Immature natural killer cell (primary cell): ENCODE measurements at regions not wholly inside any gene's neighbourhood (a gene's known extent, or its start where the extent isn't known, plus 50 kb on each side); places are given as distances from the start of the nearest gene placed in this dataset.
A peak's percentile ranks its signal among the peaks of the same experiment; 100 is the strongest.

Source experiments
- DNase-seq, 3 donors: peaks; one replicate each; pipeline ENCODE4 v3.0.0; 2022; ENCODE audit warnings: mixed read lengths in 1 of 3
- H3K27ac Mint-ChIP-seq, 6 donors: one replicate each; pipeline ENCODE4 v1.8.0; 2020; ENCODE audit warnings: mixed read lengths in 6 of 6, mild to moderate bottlenecking in 5 of 6, inconsistent platforms in 4 of 6, moderate library complexity in 3 of 6
- H3K27me3 Mint-ChIP-seq, 3 donors: one replicate each; pipeline ENCODE4 v1.8.0; 2020 to 2021; ENCODE audit warnings: low read depth in 3 of 3, mild to moderate bottlenecking in 3 of 3, mixed read lengths in 3 of 3, moderate library complexity in 3 of 3, inconsistent platforms in 1 of 3
- H3K36me3 Mint-ChIP-seq, 3 donors: one replicate each; pipeline ENCODE4 v1.8.0; 2020; ENCODE audit warnings: mixed read lengths in 3 of 3, inconsistent platforms in 2 of 3, mild to moderate bottlenecking in 2 of 3
- H3K4me1 Mint-ChIP-seq, 2 donors: one replicate each; pipeline ENCODE4 v1.8.0; 2020; ENCODE audit warnings: inconsistent platforms in 2 of 2, mild to moderate bottlenecking in 2 of 2, mixed read lengths in 2 of 2, moderate library complexity in 1 of 2
- H3K4me3 Mint-ChIP-seq, 5 donors: one replicate each; pipeline ENCODE4 v1.8.0; 2020; ENCODE audit warnings: mild to moderate bottlenecking in 5 of 5, mixed read lengths in 5 of 5, inconsistent platforms in 3 of 5, moderate library complexity in 3 of 5
- H3K9me3 Mint-ChIP-seq, 6 donors: one replicate each; pipeline ENCODE4 v1.8.0; 2020; ENCODE audit warnings: mild to moderate bottlenecking in 6 of 6, mixed read lengths in 6 of 6, inconsistent platforms in 4 of 6, moderate library complexity in 3 of 6

DNA sequence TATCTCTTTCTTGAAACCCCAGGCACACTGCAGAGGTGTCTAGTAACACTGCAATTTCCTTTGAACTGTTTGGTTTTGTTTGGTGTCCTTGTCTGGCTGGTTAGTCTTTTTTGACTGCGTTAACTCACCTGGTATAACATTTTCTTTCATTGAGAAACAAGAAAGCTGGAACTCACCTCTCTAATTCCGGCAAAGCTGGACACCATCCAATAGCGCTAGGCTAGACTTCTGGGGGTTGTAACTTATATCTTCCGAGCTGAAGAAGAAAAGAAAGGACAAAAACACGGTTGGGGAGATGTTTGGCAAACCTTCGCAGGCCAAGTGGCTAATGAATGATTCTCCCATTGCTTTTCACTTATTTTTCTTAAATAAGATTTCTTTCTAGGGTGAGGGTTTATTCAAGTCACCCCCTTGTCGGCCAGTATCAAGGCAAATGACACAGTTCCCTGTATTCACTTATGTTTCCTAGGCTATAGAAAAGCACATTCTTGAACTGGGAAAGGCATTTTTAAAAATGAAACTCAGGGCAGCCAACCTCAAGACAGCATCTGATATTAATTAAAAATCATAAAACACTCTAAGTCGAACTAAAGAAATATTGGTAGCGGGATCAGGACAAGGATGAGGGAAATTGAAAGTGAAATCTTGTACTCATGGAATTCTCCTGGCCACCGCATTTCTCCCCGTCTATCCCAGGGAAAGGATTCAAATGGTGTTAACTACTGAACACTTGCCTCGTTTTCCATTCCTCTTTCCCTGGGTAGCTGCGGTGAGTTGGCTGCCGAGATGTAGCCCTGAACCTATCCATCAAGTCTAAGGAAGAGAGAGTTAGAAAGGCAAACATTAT lies 95.9 kb upstream of the ZFHX3 start:
- peaks cover 0 to 8% (median 0%) of the 10 kb centered on the region in 3 donors for H3K36me3 Mint-ChIP-seq
- H3K27ac Mint-ChIP-seq, result no peak overlapping the region
- H3K4me3 Mint-ChIP-seq, result no peak overlapping the region
- no peaks in the 10 kb centered on the region for H3K4me1 Mint-ChIP-seq
- H3K27me3 Mint-ChIP-seq, result peaks cover 2% of the 10 kb centered on the region in 3 donors
- H3K9me3 Mint-ChIP-seq, result no peaks in the 10 kb centered on the region
- no peak for DNase-seq

DNA sequence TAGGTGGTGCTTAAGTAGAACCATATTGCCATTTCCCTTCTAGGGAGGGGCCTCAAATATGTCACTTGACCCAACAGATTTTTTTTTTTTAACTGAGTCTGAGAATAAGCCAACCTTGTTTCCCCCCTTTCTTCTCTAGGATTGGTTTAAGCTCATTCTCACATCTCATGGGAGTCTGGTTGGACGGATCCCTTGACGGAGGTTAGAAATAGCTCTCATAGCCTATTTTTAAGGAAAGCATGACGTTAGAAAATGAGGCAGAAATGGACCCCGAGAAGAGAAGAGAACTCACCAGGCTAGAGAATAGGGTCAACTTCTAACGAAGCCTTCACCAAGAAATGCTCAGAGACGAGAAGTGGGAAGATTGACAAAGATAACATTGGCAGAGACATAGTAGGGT lies 95.1 kb upstream of the ZFHX3 start:
- H3K4me3 Mint-ChIP-seq, result no peak overlapping the region
- peaks cover under 1 to 5% (median 2%) of the 10 kb centered on the region in 3 donors for H3K27me3 Mint-ChIP-seq
- no peak for DNase-seq
- peaks cover 0 to 8% (median 0%) of the 10 kb centered on the region in 3 donors for H3K36me3 Mint-ChIP-seq
- H3K9me3 Mint-ChIP-seq, result no peaks in the 10 kb centered on the region
- H3K4me1 Mint-ChIP-seq, result no peaks in the 10 kb centered on the region
- H3K27ac Mint-ChIP-seq, result no peak overlapping the region

GRCh38 chr16:73142053-73142854 lies 94.3 kb upstream of the ZFHX3 start:
- Mint-ChIP-seq H3K4me3 (no peak overlapping the region), H3K36me3 (peaks cover 0 to 8% (median 0%) of the 10 kb centered on the region in 3 donors), H3K27ac (no peak overlapping the region), H3K9me3 (no peaks in the 10 kb centered on the region), H3K27me3 (peaks cover 0 to 8% (median 2%) of the 10 kb centered on the region in 3 donors), H3K4me1 (no peaks in the 10 kb centered on the region)
- DNase-seq, result no peak

DNA sequence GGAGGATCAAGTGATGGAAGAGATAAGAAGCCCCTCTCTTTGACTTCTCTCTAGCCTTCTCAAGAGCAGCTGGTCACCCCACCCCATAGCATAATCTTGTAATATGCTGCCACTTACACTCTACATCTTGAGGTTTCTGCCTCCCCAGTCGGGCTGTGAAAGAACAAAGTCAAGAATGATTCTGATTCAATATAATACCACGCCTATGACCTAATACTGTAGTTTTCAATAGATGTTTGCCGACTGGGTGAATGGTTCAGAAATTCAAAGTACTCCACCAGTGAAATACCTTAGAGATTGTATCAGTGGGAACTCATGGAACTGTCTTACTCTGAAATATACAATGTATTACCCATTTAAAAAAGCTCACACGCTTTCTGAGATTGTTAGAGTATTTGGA lies 93.0 kb upstream of the ZFHX3 start:
- no peak overlapping the region for H3K27ac Mint-ChIP-seq
- DNase-seq, result no peak
- H3K36me3 Mint-ChIP-seq, result peaks cover 0 to 10% (median 0%) of the 10 kb centered on the region in 3 donors
- H3K27me3 Mint-ChIP-seq, result peaks cover 4 to 10% (median 4%) of the 10 kb centered on the region in 3 donors
- H3K4me3 Mint-ChIP-seq, result no peak overlapping the region
- H3K4me1 Mint-ChIP-seq, result no peaks in the 10 kb centered on the region
- H3K9me3 Mint-ChIP-seq, result no peaks in the 10 kb centered on the region

GRCh38 chr16:73131156-73131862 lies 83.4 kb upstream of the ZFHX3 start:
- H3K9me3 Mint-ChIP-seq, result no peaks in the 10 kb centered on the region
- peaks cover 0 to 3% (median 0%) of the 10 kb centered on the region in 3 donors for H3K36me3 Mint-ChIP-seq
- DNase-seq, result no peak
- H3K4me3 Mint-ChIP-seq, result no peak overlapping the region
- no peak overlapping the region for H3K27ac Mint-ChIP-seq
- peaks cover 2 to 4% (median 3%) of the 10 kb centered on the region in 3 donors for H3K27me3 Mint-ChIP-seq
- peaks cover 0 to 2% of the 10 kb centered on the region in 2 donors for H3K4me1 Mint-ChIP-seq

GRCh38 chr16:73129455-73129854 lies 81.5 kb upstream of the ZFHX3 start:
- H3K4me3 Mint-ChIP-seq, result no peak overlapping the region
- no peak for DNase-seq
- no peaks in the 10 kb centered on the region for H3K9me3 Mint-ChIP-seq
- H3K27me3 Mint-ChIP-seq, result peaks cover 0 to 2% (median 2%) of the 10 kb centered on the region in 3 donors
- H3K4me1 Mint-ChIP-seq, result peaks cover 3 to 5% of the 10 kb centered on the region in 2 donors
- no peak overlapping the region for H3K27ac Mint-ChIP-seq
- no peaks in the 10 kb centered on the region for H3K36me3 Mint-ChIP-seq

GRCh38 chr16:73126525-73126853 lies 78.6 kb upstream of the ZFHX3 start:
- Mint-ChIP-seq H3K4me1 (peaks cover 27% of the 10 kb centered on the region in 2 donors), H3K9me3 (no peaks in the 10 kb centered on the region), H3K27me3 (peaks cover 0 to 2% (median 2%) of the 10 kb centered on the region in 3 donors), H3K27ac (no peak overlapping the region), H3K36me3 (no peaks in the 10 kb centered on the region), H3K4me3 (no peak overlapping the region)
- DNase-seq, result no peak

DNA sequence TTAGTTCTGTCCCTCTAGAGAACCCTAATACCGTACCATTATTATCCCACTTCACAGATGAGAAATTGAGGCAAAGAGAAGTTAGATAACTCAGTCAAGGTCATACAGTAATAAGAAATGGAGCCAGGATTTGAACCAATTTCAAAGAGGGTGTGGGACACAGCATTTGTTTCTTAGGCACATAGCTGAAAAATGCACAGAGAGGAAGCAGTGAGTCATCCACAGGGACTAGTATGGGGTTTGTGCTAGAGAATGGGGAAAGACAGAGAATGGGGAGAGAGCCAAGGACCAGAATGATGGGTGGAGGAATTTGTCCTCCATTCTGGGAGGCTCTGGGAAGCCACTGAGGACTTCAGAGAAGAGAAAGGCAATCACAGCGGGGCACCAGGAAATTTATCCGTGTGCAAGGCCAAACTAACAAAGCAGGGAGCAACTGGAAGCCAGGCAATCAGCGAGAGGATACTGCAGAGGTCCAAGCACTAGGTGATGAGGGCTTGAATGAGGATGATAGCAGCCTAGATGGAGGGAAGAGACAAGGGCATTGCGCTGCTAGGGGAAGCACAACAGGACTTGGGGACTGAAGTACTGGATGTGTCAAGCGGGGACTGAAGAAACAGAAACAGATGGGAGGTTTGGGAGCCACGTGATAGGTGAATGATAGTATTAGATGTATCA lies 78.1 kb upstream of the ZFHX3 start:
- no peak for DNase-seq
- Mint-ChIP-seq H3K4me3 (no peak overlapping the region), H3K9me3 (no peaks in the 10 kb centered on the region), H3K4me1 (peaks cover 27% of the 10 kb centered on the region in 2 donors), H3K27ac (peak overlapping the region in 2 of 6 donors; percentile 7 to 28), H3K36me3 (no peaks in the 10 kb centered on the region), H3K27me3 (peaks cover 0 to 2% (median 0%) of the 10 kb centered on the region in 3 donors)

DNA sequence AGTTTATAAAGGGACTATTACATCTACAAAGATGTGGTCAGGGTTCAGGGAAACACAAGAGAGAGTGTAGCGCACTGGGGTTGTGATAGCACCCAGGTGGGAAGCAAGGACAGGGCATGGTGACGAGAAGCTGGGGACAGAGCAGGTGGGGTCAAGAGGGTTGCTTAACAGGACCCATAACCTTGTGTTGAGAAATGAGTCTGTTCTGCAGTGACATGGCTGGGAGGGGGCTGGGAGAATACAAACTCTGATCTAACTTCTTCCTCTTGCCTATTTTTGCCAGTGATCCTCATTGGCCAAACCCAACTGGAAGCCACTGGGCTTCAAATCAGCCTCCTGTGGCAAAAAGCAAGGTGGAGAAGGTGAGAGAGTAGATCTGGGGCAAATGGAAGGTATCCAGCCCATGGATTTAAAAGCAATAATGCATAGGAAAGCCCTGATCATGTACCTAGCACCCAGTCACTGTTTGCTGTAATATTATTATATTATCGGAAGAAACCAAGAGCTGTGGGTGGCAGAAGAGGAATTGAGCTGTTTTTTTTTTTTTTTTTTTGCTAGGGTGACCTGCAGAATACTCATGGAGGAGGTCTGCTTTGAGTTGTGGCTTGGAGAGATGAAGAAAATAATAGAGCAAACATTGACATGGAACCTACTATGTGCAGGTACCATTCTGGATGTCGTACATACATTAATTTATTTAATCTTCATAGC lies 76.9 kb upstream of the ZFHX3 start:
- no peak overlapping the region for H3K4me3 Mint-ChIP-seq
- H3K27ac Mint-ChIP-seq, result peak overlapping the region in 5 of 6 donors; percentile 10 to 95 (median 79)
- peaks cover 0 to 4% (median 0%) of the 10 kb centered on the region in 6 donors for H3K9me3 Mint-ChIP-seq
- no peak for DNase-seq
- H3K4me1 Mint-ChIP-seq, result peaks cover 27% of the 10 kb centered on the region in 2 donors
- peaks cover 0 to 2% (median 0%) of the 10 kb centered on the region in 3 donors for H3K27me3 Mint-ChIP-seq
- no peaks in the 10 kb centered on the region for H3K36me3 Mint-ChIP-seq

- Mint-ChIP-seq H3K4me3 (no peak overlapping the region), H3K4me1 (peaks cover 27% of the 10 kb centered on the region in 2 donors), H3K9me3 (peaks cover 0 to 5% (median 0%) of the 10 kb centered on the region in 6 donors), H3K27me3 (no peaks in the 10 kb centered on the region), H3K27ac (peak overlapping the region in 5 of 6 donors; percentile 10 to 95 (median 94)), H3K36me3 (no peaks in the 10 kb centered on the region)
- no peak for DNase-seq
Observed at GRCh38 chr16:73124097-73124652, 76.2 kb upstream of the ZFHX3 start.

- Mint-ChIP-seq H3K36me3 (peaks cover 0 to 2% (median 0%) of the 10 kb centered on the region in 3 donors), H3K9me3 (peaks cover 0 to 12% (median 1%) of the 10 kb centered on the region in 6 donors), H3K4me1 (peaks cover 27% of the 10 kb centered on the region in 2 donors), H3K4me3 (peak overlapping the region; percentile 71 to 85 (median 81)), H3K27ac (peak overlapping the region; percentile 65 to 95 (median 94)), H3K27me3 (no peaks in the 10 kb centered on the region)
- peak; percentile 60 to 73 (median 70) for DNase-seq
Observed at GRCh38 chr16:73122604-73123391, 74.9 kb upstream of the ZFHX3 start.

DNA sequence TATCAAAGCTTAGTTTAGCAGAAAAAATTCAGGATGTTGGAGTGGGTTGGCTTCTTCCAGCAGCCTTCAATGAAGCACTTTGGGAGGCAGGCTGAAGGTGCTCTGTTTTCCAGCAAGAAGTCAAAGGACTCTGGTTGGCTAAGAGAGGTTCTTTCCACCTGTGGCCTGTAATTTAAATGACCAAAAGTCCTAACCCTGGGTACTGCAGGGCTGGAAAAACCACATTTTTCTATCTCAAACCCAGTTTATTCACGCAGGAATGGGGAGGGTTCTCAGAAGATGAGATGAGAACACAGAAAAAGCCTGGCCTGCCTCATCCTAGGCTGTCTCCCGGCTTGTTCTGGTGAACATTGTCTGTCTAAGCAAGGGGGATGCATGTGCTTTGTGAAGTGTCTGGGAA lies 68.6 kb upstream of the ZFHX3 start:
- Mint-ChIP-seq H3K9me3 (peaks cover 0 to 14% (median 3%) of the 10 kb centered on the region in 6 donors), H3K27me3 (no peaks in the 10 kb centered on the region), H3K4me1 (no peaks in the 10 kb centered on the region)

More for the DNA sequence above, 68.6 kb upstream of the ZFHX3 start:
- Mint-ChIP-seq H3K36me3 (peaks cover 0 to 4% (median 0%) of the 10 kb centered on the region in 3 donors), H3K27ac (peak overlapping the region in 1 of 6 donors; percentile 28), H3K4me3 (no peak overlapping the region)
- DNase-seq, result no peak
